HL-60/S4 (cell line): ENCODE measurements at regions not wholly inside any gene's neighbourhood (a gene's known extent, or its start where the extent isn't known, plus 50 kb on each side); places are given as distances from the start of the nearest gene placed in this dataset.
"Not testable (repeated sequence)": the region's sequence is repeated elsewhere in the genome, so short reads cannot be mapped to it uniquely, and the experiment has no call there.

ENCODE experiments used
- in situ Hi-C: fragments of 300-500 bp; cut with MboI; formaldehyde crosslinking; loops from 2 replicates; pipeline ENCODE4 v1.14.3; 2022; ENCODE audit warnings: low sequenced_read_pairs

GRCh38 chr15:47035475-47036406, 681.6 kb upstream of the SEMA6D start:
- in situ Hi-C loops = no loop called here

- in situ Hi-C loops = no loop called here
Observed at GRCh38 chr15:47037003-47037402, 680.3 kb upstream of the SEMA6D start.

- in situ Hi-C loops = no loop called here
Observed at GRCh38 chr15:47039225-47039624, 678.1 kb upstream of the SEMA6D start.

- in situ Hi-C loops = no loop called here
Observed at GRCh38 chr15:47041301-47041700, 676.0 kb upstream of the SEMA6D start.

DNA sequence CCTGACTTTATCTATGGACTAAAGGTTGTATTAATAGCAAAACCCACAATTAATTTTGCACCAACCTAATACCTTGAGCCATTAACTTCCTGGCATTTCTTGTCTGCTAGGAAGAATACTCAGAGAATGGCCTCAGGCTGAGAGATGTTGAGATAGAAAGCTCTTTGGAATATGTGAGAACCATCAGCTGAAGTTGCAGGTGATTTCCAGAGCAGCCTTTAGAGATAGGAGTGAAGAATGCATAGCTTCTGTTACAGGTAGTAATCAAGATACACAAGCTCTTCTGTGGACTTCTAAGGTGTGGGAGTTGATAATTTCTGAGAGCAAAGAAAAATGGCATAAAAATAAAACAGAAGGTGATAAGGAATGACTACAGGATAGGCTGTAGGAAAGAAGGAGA, 669.3 kb upstream of the SEMA6D start:
- in situ Hi-C loops = not testable (repeated sequence)

GRCh38 chr15:47066392-47066791, 650.9 kb upstream of the SEMA6D start:
- in situ Hi-C loops = no loop called here

GRCh38 chr15:47077846-47078245, 639.5 kb upstream of the SEMA6D start:
- in situ Hi-C loops = not testable (repeated sequence)

DNA sequence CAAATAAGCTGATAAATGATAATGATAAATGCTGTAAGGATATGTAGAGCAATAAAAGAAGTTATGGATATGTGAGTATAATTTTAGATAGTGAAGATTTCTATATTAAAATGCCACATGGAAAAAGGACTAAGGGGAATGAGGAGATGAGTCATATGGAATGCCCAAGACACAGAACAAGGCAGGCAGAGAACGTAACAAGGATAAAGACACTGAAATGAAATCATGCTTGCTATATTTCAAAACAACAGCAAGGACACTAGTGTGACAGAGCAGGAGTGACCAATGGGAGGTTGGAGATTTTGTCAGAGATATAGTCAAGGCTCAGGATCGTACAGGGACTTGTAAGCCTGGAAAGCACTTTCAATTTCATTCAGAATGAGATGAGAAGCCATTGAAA, 621.5 kb upstream of the SEMA6D start:
- in situ Hi-C loops = no loop called here

DNA sequence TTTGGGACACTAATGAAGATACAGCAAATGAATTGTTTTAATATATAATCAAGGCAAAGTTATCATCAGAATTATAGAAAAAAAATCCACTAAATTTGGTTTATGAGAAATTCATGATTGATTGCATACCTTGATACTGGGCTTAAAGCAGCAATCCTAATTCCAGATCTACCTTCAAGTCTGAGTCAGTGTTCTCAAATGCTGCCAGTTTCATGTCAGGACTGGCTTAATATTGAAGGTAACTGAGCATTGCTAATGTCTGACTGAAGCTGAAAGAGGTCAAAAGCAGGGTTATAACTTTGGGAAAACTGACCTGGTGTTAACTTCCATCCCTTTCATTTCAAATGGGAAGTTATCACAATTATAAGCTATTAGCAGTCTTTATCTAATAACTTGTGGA, 618.8 kb upstream of the SEMA6D start:
- in situ Hi-C loops = not testable (repeated sequence)

DNA sequence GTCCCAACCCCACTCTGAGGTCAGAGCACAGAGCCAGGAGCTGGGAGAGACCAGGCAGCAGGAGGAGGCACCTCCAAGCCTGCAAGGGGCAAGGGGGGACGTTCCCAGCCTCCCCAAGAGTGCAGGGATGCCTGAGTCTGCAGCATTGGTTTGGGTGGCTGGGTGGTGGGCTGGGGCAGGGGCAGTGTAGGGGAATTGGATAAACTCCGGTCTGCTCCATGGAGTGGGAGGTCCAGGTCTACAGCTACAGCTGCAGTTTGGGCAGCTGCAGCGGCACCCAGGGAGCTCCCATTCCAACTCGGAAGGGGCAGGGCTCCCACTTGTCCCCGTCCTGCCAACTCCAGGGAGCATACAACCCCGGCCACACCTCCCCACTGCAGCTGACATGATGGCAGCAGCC, 617.5 kb upstream of the SEMA6D start:
- in situ Hi-C loops = not testable (repeated sequence)

GRCh38 chr15:47108800-47109199, 608.5 kb upstream of the SEMA6D start:
- in situ Hi-C loops = not testable (repeated sequence)

- in situ Hi-C loops = no loop called here
Observed at GRCh38 chr15:47116698-47117097, 600.6 kb upstream of the SEMA6D start.

DNA sequence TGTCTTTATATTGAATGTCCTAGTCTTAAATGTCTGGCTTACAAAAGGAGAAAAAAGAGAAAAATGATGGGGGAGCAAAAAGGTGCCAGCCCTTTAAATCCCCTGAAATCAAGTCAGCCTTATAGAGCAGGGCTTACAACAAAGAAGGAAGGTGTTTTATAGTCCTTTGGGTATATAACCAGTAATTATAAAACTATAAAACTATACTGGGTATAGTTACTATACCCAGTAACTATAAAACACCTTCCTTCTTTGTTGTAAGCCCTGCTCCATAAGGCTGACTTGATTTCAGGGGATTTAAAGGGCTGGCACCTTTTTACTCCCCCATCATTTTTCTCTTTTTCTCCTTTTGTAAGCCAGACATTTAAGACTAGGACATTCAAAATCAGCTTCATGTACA, 598.0 kb upstream of the SEMA6D start:
- in situ Hi-C loops = no loop called here

DNA sequence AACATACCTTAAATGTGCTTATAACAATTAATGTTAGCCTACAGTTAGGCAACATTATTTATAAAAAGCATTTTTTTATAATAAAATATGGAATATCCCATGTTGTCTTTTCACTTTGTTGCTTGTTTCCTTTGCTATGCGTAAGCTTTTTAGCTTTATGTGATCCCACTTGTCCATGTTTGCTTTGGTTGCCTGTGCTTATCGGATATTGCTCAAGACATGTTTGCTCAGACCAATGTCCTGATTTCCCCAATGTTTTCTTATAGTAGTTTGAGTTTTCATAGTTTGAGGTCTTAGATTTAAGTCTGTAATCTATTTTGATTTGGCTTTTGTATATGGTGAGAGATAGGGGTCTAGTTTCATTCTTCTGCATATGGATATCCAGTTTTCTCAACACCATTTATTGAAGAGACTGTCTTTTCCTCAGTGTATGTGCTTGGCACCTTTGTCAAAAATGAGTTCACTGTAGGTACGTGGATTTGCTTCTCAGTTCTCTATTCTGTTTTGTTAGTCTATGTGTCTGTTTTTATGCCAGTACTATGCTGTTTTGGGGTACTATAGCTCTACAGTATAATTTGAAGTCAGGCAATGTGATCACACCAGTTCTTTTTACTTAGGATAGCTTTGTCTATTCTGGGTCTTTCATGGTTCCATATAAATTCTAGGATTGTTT, 592.7 kb upstream of the SEMA6D start:
- in situ Hi-C loops = no loop called here

GRCh38 chr15:47129033-47129432, 588.3 kb upstream of the SEMA6D start:
- in situ Hi-C loops = no loop called here

- in situ Hi-C loops = not testable (repeated sequence)
Observed at GRCh38 chr15:47131450-47131849, 585.9 kb upstream of the SEMA6D start.

GRCh38 chr15:47135267-47135666, 582.0 kb upstream of the SEMA6D start:
- in situ Hi-C loops = no loop called here

DNA sequence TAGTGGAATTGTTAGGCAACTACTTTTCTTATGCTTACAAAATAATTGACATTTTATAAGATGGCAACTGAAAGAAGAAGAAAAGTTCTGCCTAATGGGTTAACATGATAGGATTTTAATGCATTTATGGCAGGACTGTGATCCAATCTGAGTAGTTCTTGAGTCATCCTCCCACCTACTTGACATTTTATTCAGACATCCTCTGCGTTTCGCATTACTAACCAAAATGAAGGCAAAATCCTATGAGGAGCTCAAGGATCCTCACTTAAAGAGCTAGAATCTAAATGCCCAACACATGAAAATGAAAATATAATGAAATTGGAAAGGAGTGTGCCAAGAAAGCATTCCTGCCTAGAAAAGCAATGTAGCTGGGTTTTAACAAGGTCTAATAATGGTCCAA, 581.1 kb upstream of the SEMA6D start:
- in situ Hi-C loops = no loop called here

DNA sequence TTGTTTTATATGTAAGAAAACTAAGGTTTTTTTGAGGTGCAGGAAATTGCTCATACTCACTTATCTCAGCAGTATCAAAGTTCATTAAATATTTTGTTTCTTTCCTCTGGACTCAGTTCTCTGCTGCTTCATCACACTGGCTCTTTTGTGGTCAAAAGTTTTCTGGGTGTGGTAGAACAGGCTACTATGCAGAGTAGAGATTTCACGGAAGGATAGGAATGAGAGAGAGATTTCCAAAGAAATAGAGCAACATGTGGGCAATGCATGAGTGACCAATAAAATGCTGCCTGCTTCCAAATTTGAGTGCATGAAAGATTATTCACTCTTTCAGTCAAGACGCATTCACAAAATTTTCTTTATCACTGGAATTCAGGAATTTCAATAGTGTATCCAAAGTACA, 577.3 kb upstream of the SEMA6D start:
- in situ Hi-C loops = no loop called here

- in situ Hi-C loops = no loop called here
Observed at GRCh38 chr15:47157827-47158226, 559.5 kb upstream of the SEMA6D start.

DNA sequence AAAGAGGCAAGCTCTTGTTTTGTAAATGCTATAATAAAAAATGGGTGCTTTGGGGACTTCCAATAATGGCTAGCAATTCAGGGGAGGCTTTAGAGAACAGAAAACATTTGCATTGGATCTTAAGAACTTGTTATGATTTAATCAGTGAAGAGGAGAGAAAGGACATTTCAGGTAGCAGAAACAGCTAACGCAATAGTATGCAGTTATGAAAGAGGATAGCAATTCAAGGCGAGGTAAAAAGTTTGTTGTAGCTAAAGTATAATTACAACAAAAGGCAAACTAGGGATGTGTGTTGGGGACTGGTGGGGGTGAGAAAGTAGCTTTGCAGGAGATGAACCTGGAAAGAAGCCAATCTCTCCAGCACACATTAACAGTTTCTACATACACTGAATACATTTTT, 558.7 kb upstream of the SEMA6D start:
- in situ Hi-C loops = no loop called here

DNA sequence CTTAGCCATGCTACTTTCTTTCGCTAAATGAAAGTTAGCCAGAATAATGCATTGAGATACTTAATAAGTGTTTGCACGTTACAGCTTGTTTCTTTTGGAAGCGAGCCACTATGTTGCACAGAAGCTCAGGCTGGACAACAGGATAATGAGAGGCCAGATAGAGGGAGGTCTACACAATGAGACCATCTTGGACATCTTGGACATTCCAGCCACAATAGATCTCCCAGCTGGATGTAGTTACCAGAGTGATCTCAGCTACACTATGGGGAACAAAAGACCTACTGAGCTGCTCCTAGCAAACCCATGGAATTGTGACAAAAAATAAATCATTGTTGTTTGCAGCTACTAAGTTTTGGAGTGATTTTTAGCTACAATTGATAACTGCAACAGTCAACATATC, 540.1 kb upstream of the SEMA6D start:
- in situ Hi-C loops = loop anchor here (25.0 kb wide), 1 partner anchor 810 kb away; no protein-coding TSS in a partner anchor
